CD14-positive monocyte (primary cell): ENCODE measurements at regions not wholly inside any gene's neighbourhood (a gene's known extent, or its start where the extent isn't known, plus 50 kb on each side); places are given as distances from the start of the nearest gene placed in this dataset.

Source experiments
- DNase-seq, 3 donors: peaks; one replicate each; pipeline ENCODE4 v3.0.0-alpha.2; 2011 to 2022
- H2AFZ ChIP-seq: 2 replicates; pipeline ENCODE4 v1.6.0; 2012; ENCODE audit warnings: mild to moderate bottlenecking, low read depth, low read length, inconsistent platforms; ENCODE audit not compliant: insufficient read depth, poor library complexity, severe bottlenecking
- H3K27ac ChIP-seq, 2 donors: 1 replicate in 1 of 2; 2 replicates in 1 of 2; pipeline ENCODE4 v1.5.1; 2012 to 2013; ENCODE audit warnings: low read length in 2 of 2, control low read depth in 1 of 2, inconsistent platforms in 1 of 2, low read depth in 1 of 2, mild to moderate bottlenecking in 1 of 2
- H3K27me3 ChIP-seq, 2 donors: one replicate each; pipeline versions ENCODE4 v1.6.0 to v1.6.1; 2011 to 2013; ENCODE audit warnings: low read length in 2 of 2; ENCODE audit not compliant: control insufficient read depth in 2 of 2, insufficient read depth in 2 of 2
- H3K36me3 ChIP-seq, 2 donors: replicated peaks in 1 of 2; 1 replicate in 1 of 2; 2 replicates in 1 of 2; pipeline versions ENCODE4 v1.5.1 to v1.6.1; 2012 to 2013; ENCODE audit warnings: low read length in 2 of 2, control low read depth in 1 of 2, inconsistent platforms in 1 of 2, mild to moderate bottlenecking in 1 of 2; ENCODE audit not compliant: insufficient read depth in 2 of 2, control insufficient read depth in 1 of 2
- H3K4me1 ChIP-seq, 2 donors: 1 replicate in 1 of 2; 2 replicates in 1 of 2; pipeline versions ENCODE4 v1.5.1 to v1.6.1; 2012 to 2013; ENCODE audit warnings: low read length in 2 of 2, control low read depth in 1 of 2, inconsistent platforms in 1 of 2, mild to moderate bottlenecking in 1 of 2, moderate library complexity in 1 of 2; ENCODE audit not compliant: insufficient read depth in 2 of 2, control insufficient read depth in 1 of 2
- H3K4me2 ChIP-seq: replicated peaks from 2 replicates; pipeline ENCODE3; 2012; ENCODE audit warnings: low read length, moderate library complexity, mild to moderate bottlenecking; ENCODE audit not compliant: poor library complexity, severe bottlenecking; ENCODE audit errors: extremely low read depth
- H3K4me3 ChIP-seq, 3 experiments: fragments of 200-600 bp in 1 of 3; sonication (generic) in 1 of 3; replicated peaks in 1 of 3; 1 replicate in 2 of 3; 2 replicates in 1 of 3; pipeline ENCODE4 v1.5.1; 2011 to 2013; ENCODE audit warnings: low read length in 3 of 3, mild to moderate bottlenecking in 3 of 3, control low read depth in 2 of 3, low read depth in 2 of 3, inconsistent platforms in 1 of 3, moderate library complexity in 1 of 3
- H3K79me2 ChIP-seq: 2 replicates; pipeline ENCODE4 v1.6.0; 2012; ENCODE audit warnings: mild to moderate bottlenecking, control low read depth, inconsistent platforms, low read length, moderate library complexity; ENCODE audit not compliant: insufficient read depth
- H3K9ac ChIP-seq: 2 replicates; pipeline ENCODE4 v1.6.0; 2017; ENCODE audit warnings: low read length, mild to moderate bottlenecking; ENCODE audit not compliant: insufficient read depth, poor library complexity, severe bottlenecking
- H3K9me3 ChIP-seq, 2 donors: replicated peaks in 1 of 2; 1 replicate in 1 of 2; 2 replicates in 1 of 2; pipeline versions ENCODE4 v1.5.1 to v1.6.1; 2012 to 2013; ENCODE audit warnings: low read length in 2 of 2, control low read depth in 1 of 2; ENCODE audit not compliant: control insufficient read depth in 1 of 2, insufficient read depth in 1 of 2
- H4K20me1 ChIP-seq: 2 replicates; pipeline ENCODE4 v1.6.0; 2012; ENCODE audit warnings: mild to moderate bottlenecking, low read length, control low read depth, moderate library complexity; ENCODE audit not compliant: insufficient read depth
- H3K27ac Mint-ChIP-seq, 7 donors: one replicate each; pipeline ENCODE4 v1.8.0; 2020; ENCODE audit warnings: mild to moderate bottlenecking in 7 of 7, mixed read lengths in 7 of 7, moderate library complexity in 6 of 7, inconsistent platforms in 2 of 7
- H3K27me3 Mint-ChIP-seq, 3 donors: one replicate each; pipeline ENCODE4 v1.8.0; 2021 to 2022; ENCODE audit warnings: low read depth in 3 of 3, mild to moderate bottlenecking in 3 of 3, mixed read lengths in 3 of 3, moderate library complexity in 3 of 3, inconsistent platforms in 1 of 3
- H3K36me3 Mint-ChIP-seq, 2 donors: one replicate each; pipeline ENCODE4 v1.8.0; 2020; ENCODE audit warnings: mixed read lengths in 2 of 2, inconsistent platforms in 1 of 2, mild to moderate bottlenecking in 1 of 2
- H3K4me1 Mint-ChIP-seq: one replicate; pipeline ENCODE4 v1.8.0; 2020; ENCODE audit warnings: mild to moderate bottlenecking, mixed read lengths
- H3K4me3 Mint-ChIP-seq, 2 donors: one replicate each; pipeline ENCODE4 v1.8.0; 2020; ENCODE audit warnings: mild to moderate bottlenecking in 2 of 2, mixed read lengths in 2 of 2, moderate library complexity in 1 of 2
- H3K9me3 Mint-ChIP-seq, 7 donors: one replicate each; pipeline ENCODE4 v1.8.0; 2020 to 2022; ENCODE audit warnings: mixed read lengths in 7 of 7, mild to moderate bottlenecking in 6 of 7, moderate library complexity in 6 of 7, inconsistent platforms in 2 of 7
- WGBS: methylation state at CpG from one replicate; pipeline ENCODE4 v1.1.5; 2013; ENCODE audit warnings: missing lambda C conversion rate; ENCODE audit not compliant: insufficient coverage; 5-methylcytosine and 5-hydroxymethylcytosine counted together
- intact Hi-C, 2 donors: fragments of 100-400 bp; cut with micrococcal nuclease; formaldehyde crosslinking; loops; one replicate each; pipeline versions ENCODE4 v1.15.0 to v1.15.1; 2023
- TF ChIP-seq, protein P1 (sequence below): fragments of 200-600 bp; IDR thresholded peaks from one replicate; pipeline ENCODE4 v1.8.0; 2022; ENCODE audit warnings: antibody characterized with exemption, mild to moderate bottlenecking

DNA sequence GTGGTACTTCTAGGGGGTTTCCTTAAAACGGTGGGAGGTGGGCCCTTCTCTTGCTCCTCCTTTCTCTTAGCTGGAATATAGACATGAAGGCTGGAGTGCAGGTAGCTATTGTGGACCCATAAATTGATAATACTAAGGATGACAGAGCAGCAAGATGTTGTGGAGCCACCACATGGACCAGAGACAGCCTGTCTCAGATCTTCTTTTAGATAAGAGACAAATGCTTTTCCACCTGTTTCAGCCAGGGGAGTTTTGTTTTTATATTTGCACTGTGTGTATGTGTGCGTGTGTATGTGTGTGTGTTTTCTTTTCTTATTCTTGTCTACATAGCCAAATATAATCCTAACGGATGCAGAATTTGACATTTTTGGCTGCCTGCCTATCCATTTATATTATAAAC, 62.9 kb upstream of the HIF1A start:
- Mint-ChIP-seq H3K4me3 (no peak overlapping the region), H3K36me3 (no peaks in the 10 kb centered on the region), H3K9me3 (peaks cover 0 to 5% (median 0%) of the 10 kb centered on the region in 7 donors), H3K27me3 (no peaks in the 10 kb centered on the region), H3K4me1 (peaks cover 18% of the 10 kb centered on the region), H3K27ac (no peak overlapping the region)
- Histone ChIP-seq H3K27ac (no peak overlapping the region), H3K4me2 (no peak overlapping the region), H3K4me1 (peaks cover 12 to 15% of the 10 kb centered on the region in 2 donors), H3K9ac (no peak overlapping the region), H4K20me1 (no peaks in the 10 kb centered on the region), H3K79me2 (no peaks in the 10 kb centered on the region), H3K36me3 (no peaks in the 10 kb centered on the region), H3K27me3 (no peaks in the 10 kb centered on the region), H2AFZ (no peak overlapping the region), H3K9me3 (no peaks in the 10 kb centered on the region), H3K4me3 (no peak overlapping the region)
- WGBS, result no CpG with 5 or more reads among the region's 3 CpGs
- DNase-seq, result no peak
- intact Hi-C loops, result no loop called here
- TF ChIP-seq, protein P1, sequence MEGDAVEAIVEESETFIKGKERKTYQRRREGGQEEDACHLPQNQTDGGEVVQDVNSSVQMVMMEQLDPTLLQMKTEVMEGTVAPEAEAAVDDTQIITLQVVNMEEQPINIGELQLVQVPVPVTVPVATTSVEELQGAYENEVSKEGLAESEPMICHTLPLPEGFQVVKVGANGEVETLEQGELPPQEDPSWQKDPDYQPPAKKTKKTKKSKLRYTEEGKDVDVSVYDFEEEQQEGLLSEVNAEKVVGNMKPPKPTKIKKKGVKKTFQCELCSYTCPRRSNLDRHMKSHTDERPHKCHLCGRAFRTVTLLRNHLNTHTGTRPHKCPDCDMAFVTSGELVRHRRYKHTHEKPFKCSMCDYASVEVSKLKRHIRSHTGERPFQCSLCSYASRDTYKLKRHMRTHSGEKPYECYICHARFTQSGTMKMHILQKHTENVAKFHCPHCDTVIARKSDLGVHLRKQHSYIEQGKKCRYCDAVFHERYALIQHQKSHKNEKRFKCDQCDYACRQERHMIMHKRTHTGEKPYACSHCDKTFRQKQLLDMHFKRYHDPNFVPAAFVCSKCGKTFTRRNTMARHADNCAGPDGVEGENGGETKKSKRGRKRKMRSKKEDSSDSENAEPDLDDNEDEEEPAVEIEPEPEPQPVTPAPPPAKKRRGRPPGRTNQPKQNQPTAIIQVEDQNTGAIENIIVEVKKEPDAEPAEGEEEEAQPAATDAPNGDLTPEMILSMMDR, result no peak

DNA sequence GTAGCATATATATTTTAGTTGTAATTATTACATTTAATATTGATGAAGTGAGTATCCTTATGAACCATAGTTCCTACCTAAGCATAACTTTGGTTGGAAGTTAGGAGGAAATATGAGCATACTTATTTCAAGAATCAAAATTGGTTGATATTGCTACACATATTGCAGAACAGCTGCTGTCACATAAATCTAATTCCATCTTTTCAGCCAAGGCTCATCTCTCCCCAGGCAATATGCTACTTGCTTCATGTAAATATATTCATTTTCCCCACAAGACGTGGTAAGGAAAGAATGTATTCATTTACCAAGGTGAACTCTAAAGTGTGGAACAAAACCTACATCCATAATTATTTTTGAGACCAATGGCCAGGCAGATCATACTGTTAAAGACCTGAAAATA, 62.5 kb upstream of the HIF1A start:
- no peaks in the 10 kb centered on the region for H3K27me3 ChIP-seq
- no peak overlapping the region for H3K4me3 ChIP-seq
- no peak overlapping the region for H3K4me3 Mint-ChIP-seq
- peaks cover 18% of the 10 kb centered on the region for H3K4me1 Mint-ChIP-seq
- WGBS, result no CpG with 5 or more reads among the region's 1 CpG
- no peak overlapping the region for H3K27ac ChIP-seq
- intact Hi-C loops, result no loop called here
- H3K27ac Mint-ChIP-seq, result no peak overlapping the region
- H3K4me1 ChIP-seq, result peaks cover 12 to 15% of the 10 kb centered on the region in 2 donors
- no peaks in the 10 kb centered on the region for H3K27me3 Mint-ChIP-seq
- no peaks in the 10 kb centered on the region for H3K79me2 ChIP-seq
- H3K36me3 ChIP-seq, result no peaks in the 10 kb centered on the region
- H3K9ac ChIP-seq, result no peak overlapping the region
- TF ChIP-seq, protein P1, result no peak
- H2AFZ ChIP-seq, result no peak overlapping the region
- no peaks in the 10 kb centered on the region for H3K9me3 ChIP-seq
- no peaks in the 10 kb centered on the region for H3K36me3 Mint-ChIP-seq
- DNase-seq, result no peak
- peaks cover 0 to 5% (median 0%) of the 10 kb centered on the region in 7 donors for H3K9me3 Mint-ChIP-seq
- no peak overlapping the region for H3K4me2 ChIP-seq
- no peaks in the 10 kb centered on the region for H4K20me1 ChIP-seq
